ENCODE measurements at regions not wholly inside any gene's neighbourhood (a gene's known extent, or its start where the extent isn't known, plus 50 kb on each side); places are given as distances from the start of the nearest gene placed in this dataset.
"Not testable (repeated sequence)": the region's sequence is repeated elsewhere in the genome, so short reads cannot be mapped to it uniquely, and the experiment has no call there.

- no peak for ATAC-seq
- intact Hi-C loops (cut with DNase I) = no loop called here
- DNase-seq (ENCODE audit: missing footprints) = no peak
Observed at GRCh38 chr15:81807186-81807585, 238.6 kb downstream of the MEX3B start.

- DNase-seq (ENCODE audit: missing footprints) = no peak
- ATAC-seq = no peak
- intact Hi-C loops (cut with DNase I) = no loop called here
Observed at GRCh38 chr15:81795899-81796298, 249.9 kb downstream of the MEX3B start.

GRCh38 chr15:81792646-81793045 lies 253.2 kb downstream of the MEX3B start:
- intact Hi-C loops (cut with DNase I) = no loop called here
- DNase-seq (ENCODE audit: missing footprints) = no peak
- ATAC-seq = no peak

GRCh38 chr15:81791322-81791721 lies 254.5 kb downstream of the MEX3B start:
- intact Hi-C loops (cut with DNase I); ATAC-seq; DNase-seq (ENCODE audit: missing footprints): not testable (repeated sequence)

- DNase-seq (ENCODE audit: missing footprints) (no peak), ATAC-seq (no peak)
- intact Hi-C loops (cut with DNase I) = no loop called here
Observed at GRCh38 chr15:81789403-81789802, 256.4 kb downstream of the MEX3B start.

GRCh38 chr15:81786776-81787175 lies 259.0 kb downstream of the MEX3B start:
- DNase-seq (ENCODE audit: missing footprints) = no peak
- no peak for ATAC-seq

GRCh38 chr15:81785679-81786078 lies 260.1 kb downstream of the MEX3B start:
- no peak for ATAC-seq
- intact Hi-C loops (cut with DNase I) = no loop called here
- no peak for DNase-seq (ENCODE audit: missing footprints)

More at GRCh38 chr15:81786776-81787175, 259.0 kb downstream of the MEX3B start:
- intact Hi-C loops (cut with DNase I) = no loop called here

- intact Hi-C loops (cut with DNase I) = no loop called here
- DNase-seq (ENCODE audit: missing footprints) (no peak), ATAC-seq (no peak)
Observed at GRCh38 chr15:81785181-81785580, 260.6 kb downstream of the MEX3B start.

- no peak for DNase-seq (ENCODE audit: missing footprints)
- intact Hi-C loops (cut with DNase I) = no loop called here
- ATAC-seq = no peak
Observed at GRCh38 chr15:81784751-81785150, 261.1 kb downstream of the MEX3B start.

GRCh38 chr15:81783586-81783985 lies 262.2 kb downstream of the MEX3B start:
- no peak for ATAC-seq
- intact Hi-C loops (cut with DNase I) = no loop called here
- DNase-seq (ENCODE audit: missing footprints) = no peak

- no peak for ATAC-seq
- no peak for DNase-seq (ENCODE audit: missing footprints)
- intact Hi-C loops (cut with DNase I) = no loop called here
Observed at GRCh38 chr15:81783076-81783475, 262.7 kb downstream of the MEX3B start.

GRCh38 chr15:81781395-81781794 lies 264.4 kb downstream of the MEX3B start:
- intact Hi-C loops (cut with DNase I) = no loop called here
- ATAC-seq = no peak
- no peak for DNase-seq (ENCODE audit: missing footprints)

GRCh38 chr15:81780966-81781365 lies 264.9 kb downstream of the MEX3B start:
- DNase-seq (ENCODE audit: missing footprints) (no peak), ATAC-seq (no peak)
- intact Hi-C loops (cut with DNase I) = no loop called here

GRCh38 chr15:81779181-81779580 lies 266.6 kb downstream of the MEX3B start:
- no peak for DNase-seq (ENCODE audit: missing footprints)
- no peak for ATAC-seq
- intact Hi-C loops (cut with DNase I) = no loop called here

- peak; percentile 37 for DNase-seq (ENCODE audit: missing footprints)
- intact Hi-C loops (cut with DNase I) = no loop called here
- ATAC-seq = no peak
Observed at GRCh38 chr15:81777546-81777945, 268.3 kb downstream of the MEX3B start.

GRCh38 chr15:81776976-81777375 lies 268.8 kb downstream of the MEX3B start:
- ATAC-seq (no peak), DNase-seq (ENCODE audit: missing footprints) (no peak)
- intact Hi-C loops (cut with DNase I) = no loop called here

- ATAC-seq; intact Hi-C loops (cut with DNase I); DNase-seq (ENCODE audit: missing footprints): not testable (repeated sequence)
Observed at GRCh38 chr15:81775779-81776178, 270.0 kb downstream of the MEX3B start.

GRCh38 chr15:81774309-81774708 lies 271.5 kb downstream of the MEX3B start:
- DNase-seq (ENCODE audit: missing footprints) (no peak), ATAC-seq (no peak)
- intact Hi-C loops (cut with DNase I) = no loop called here

- DNase-seq (ENCODE audit: missing footprints) = no peak
- intact Hi-C loops (cut with DNase I) = no loop called here
- no peak for ATAC-seq
Observed at GRCh38 chr15:81768773-81769172, 277.0 kb downstream of the MEX3B start.

- intact Hi-C loops (cut with DNase I) = no loop called here
- no peak for ATAC-seq
- no peak for DNase-seq (ENCODE audit: missing footprints)
Observed at GRCh38 chr15:81766829-81767475, 278.9 kb downstream of the MEX3B start.

- no peak for DNase-seq (ENCODE audit: missing footprints)
- no peak for ATAC-seq
- intact Hi-C loops (cut with DNase I) = no loop called here
Observed at GRCh38 chr15:81765816-81766215, 280.0 kb downstream of the MEX3B start.

Measured in Right ventricle myocardium inferior (tissue), 1 donor.